Loucy (cell line): ENCODE measurements at regions not wholly inside any gene's neighbourhood (a gene's known extent, or its start where the extent isn't known, plus 50 kb on each side); places are given as distances from the start of the nearest gene placed in this dataset.
A peak's percentile ranks its signal among the peaks of the same experiment; 100 is the strongest.

ENCODE experiments used
- H2AFZ ChIP-seq: fragments of 200-600 bp; sonication (generic); 2 replicates; pipeline ENCODE4 v1.6.0; 2016; ENCODE audit warnings: antibody characterized with exemption, mild to moderate bottlenecking, low read length, moderate library complexity
- H3F3A ChIP-seq: fragments of 200-600 bp; 2 replicates; pipeline ENCODE4 v1.6.0; 2016; ENCODE audit warnings: antibody characterized with exemption, low read depth, mild to moderate bottlenecking
- H3K27me3 ChIP-seq: fragments of 200-600 bp; sonication (generic); 2 replicates; pipeline ENCODE4 v1.6.1; 2014; ENCODE audit warnings: low read length, mild to moderate bottlenecking; ENCODE audit not compliant: insufficient read depth, poor library complexity, severe bottlenecking
- H3K36me3 ChIP-seq: fragments of 200-600 bp; sonication (generic); 2 replicates; pipeline ENCODE4 v1.6.1; 2016; ENCODE audit warnings: low read length; ENCODE audit not compliant: insufficient read depth
- H3K4me1 ChIP-seq: fragments of 200-600 bp; sonication (generic); 2 replicates; pipeline ENCODE4 v1.5.1; 2014; ENCODE audit warnings: low read length, mild to moderate bottlenecking; ENCODE audit not compliant: insufficient read depth, poor library complexity, severe bottlenecking
- H3K4me2 ChIP-seq: fragments of 200-600 bp; sonication (generic); 2 replicates; pipeline ENCODE4 v1.6.0; 2014; ENCODE audit warnings: antibody characterized with exemption, low read length, low read depth, mild to moderate bottlenecking; ENCODE audit not compliant: poor library complexity, severe bottlenecking
- H3K4me3 ChIP-seq: fragments of 200-600 bp; sonication (generic); 2 replicates; pipeline ENCODE4 v1.5.1; 2014; ENCODE audit warnings: low read length, mild to moderate bottlenecking, mixed read lengths; ENCODE audit not compliant: poor library complexity, severe bottlenecking
- H3K79me2 ChIP-seq: fragments of 200-600 bp; sonication (generic); 2 replicates; pipeline ENCODE4 v1.6.1; 2014; ENCODE audit warnings: low read length; ENCODE audit not compliant: insufficient read depth
- H3K9ac ChIP-seq: fragments of 200-600 bp; sonication (generic); 2 replicates; pipeline ENCODE4 v1.6.0; 2014; ENCODE audit warnings: mild to moderate bottlenecking, low read depth, low read length, moderate library complexity; ENCODE audit not compliant: poor library complexity, severe bottlenecking
- H3K9me2 ChIP-seq: fragments of 200-600 bp; sonication (generic); replicated peaks from 2 replicates; pipeline ENCODE4 v1.6.1; 2016; ENCODE audit warnings: low read depth, low read length, mixed read lengths
- H3K9me3 ChIP-seq: fragments of 200-600 bp; sonication (generic); 2 replicates; pipeline ENCODE4 v1.6.1; 2014; ENCODE audit warnings: mild to moderate bottlenecking, antibody characterized with exemption, low read length, low read depth; ENCODE audit not compliant: insufficient read depth
- H4K20me1 ChIP-seq: fragments of 200-600 bp; sonication (generic); 2 replicates; pipeline ENCODE4 v1.6.0; 2014; ENCODE audit warnings: antibody characterized with exemption, low read length, mild to moderate bottlenecking; ENCODE audit not compliant: insufficient read depth, poor library complexity, severe bottlenecking
- EZH2phosphoT487 ChIP-seq: fragments of 200-600 bp; IDR thresholded peaks from 2 replicates; pipeline ENCODE4 v1.6.1; 2018; ENCODE audit warnings: antibody characterized with exemption, mild to moderate bottlenecking, moderate library complexity, borderline replicate concordance
- TF ChIP-seq, protein P1 (sequence below): fragments of 200-600 bp; sonication (generic); conservative IDR thresholded peaks from 2 replicates; pipeline ENCODE4 v1.5.1; 2014; ENCODE audit warnings: mild to moderate bottlenecking, antibody characterized with exemption, low read length

DNA sequence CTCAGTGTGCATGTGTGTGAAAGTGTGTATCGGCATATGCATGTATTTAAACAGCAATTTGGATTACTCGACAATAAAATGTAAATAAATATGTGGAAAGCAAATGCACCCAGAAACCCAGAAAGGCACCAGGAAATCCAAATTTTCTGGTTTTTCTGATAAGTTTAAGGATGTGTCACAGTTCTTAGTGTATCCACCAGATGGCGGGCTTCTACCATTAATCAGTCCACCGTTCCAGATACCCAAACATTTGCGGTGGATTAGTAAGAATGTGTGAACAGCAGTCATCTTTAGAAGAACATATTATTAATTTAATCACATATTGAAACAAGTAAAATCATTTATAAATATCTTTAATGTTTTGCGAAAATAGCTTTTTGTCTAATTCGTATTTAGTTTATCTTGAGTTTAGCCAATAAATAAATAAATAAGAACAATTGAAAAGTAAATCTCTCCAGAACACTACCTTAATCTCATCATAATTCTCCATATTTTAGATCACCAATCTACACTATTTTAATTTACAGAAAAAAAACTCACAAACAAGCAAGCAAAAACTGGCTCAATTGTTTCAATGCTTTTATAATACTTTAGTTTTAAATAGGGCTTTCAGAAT is 298.9 kb downstream of the DSEL start:
- H3K4me1 ChIP-seq: no peaks in the 10 kb centered on the region
- H3K9ac ChIP-seq: no peak overlapping the region
- no peak overlapping the region; the same call in 1 of the 2 replicates for H2AFZ ChIP-seq
- no peaks in the 10 kb centered on the region for H4K20me1 ChIP-seq
- no peaks in the 10 kb centered on the region for H3K27me3 ChIP-seq
- no peaks in the 10 kb centered on the region for H3K9me3 ChIP-seq
- H3K36me3 ChIP-seq: no peaks in the 10 kb centered on the region
- no peak overlapping the region for H3K4me2 ChIP-seq
- no peaks in the 10 kb centered on the region for H3K79me2 ChIP-seq
- TF ChIP-seq EZH2phosphoT487: no peak
- TF ChIP-seq, protein P1, sequence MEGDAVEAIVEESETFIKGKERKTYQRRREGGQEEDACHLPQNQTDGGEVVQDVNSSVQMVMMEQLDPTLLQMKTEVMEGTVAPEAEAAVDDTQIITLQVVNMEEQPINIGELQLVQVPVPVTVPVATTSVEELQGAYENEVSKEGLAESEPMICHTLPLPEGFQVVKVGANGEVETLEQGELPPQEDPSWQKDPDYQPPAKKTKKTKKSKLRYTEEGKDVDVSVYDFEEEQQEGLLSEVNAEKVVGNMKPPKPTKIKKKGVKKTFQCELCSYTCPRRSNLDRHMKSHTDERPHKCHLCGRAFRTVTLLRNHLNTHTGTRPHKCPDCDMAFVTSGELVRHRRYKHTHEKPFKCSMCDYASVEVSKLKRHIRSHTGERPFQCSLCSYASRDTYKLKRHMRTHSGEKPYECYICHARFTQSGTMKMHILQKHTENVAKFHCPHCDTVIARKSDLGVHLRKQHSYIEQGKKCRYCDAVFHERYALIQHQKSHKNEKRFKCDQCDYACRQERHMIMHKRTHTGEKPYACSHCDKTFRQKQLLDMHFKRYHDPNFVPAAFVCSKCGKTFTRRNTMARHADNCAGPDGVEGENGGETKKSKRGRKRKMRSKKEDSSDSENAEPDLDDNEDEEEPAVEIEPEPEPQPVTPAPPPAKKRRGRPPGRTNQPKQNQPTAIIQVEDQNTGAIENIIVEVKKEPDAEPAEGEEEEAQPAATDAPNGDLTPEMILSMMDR: peak; percentile 82
- no peak overlapping the region for H3K4me3 ChIP-seq
- no peaks in the 10 kb centered on the region for H3K9me2 ChIP-seq
- H3F3A ChIP-seq: no peaks in the 10 kb centered on the region

DNA sequence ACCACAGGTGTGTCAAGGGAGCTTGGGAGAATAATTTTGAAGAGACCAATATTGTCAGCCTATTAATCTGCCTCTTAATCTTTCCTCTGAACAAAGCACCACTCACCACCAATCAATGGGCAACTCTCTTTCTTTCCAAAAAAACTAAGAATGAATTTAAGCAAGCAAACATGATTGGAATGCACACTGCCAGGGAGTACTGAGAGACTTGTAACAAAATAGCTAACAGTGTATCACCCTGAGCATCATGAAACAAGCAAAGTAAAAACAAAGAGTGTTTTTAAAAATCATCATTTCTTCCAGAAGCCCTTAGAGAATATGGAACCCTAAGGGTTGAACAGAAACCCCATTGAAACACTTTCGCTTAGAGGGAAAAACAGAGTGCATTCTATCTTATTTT is 299.7 kb downstream of the DSEL start:
- Histone ChIP-seq H2AFZ (no peak overlapping the region; the same call in 1 of the 2 replicates), H3K4me2 (no peak overlapping the region), H3K27me3 (no peaks in the 10 kb centered on the region), H3K9ac (no peak overlapping the region), H3K4me1 (no peaks in the 10 kb centered on the region), H3K36me3 (no peaks in the 10 kb centered on the region), H3F3A (no peaks in the 10 kb centered on the region), H3K9me2 (no peaks in the 10 kb centered on the region), H4K20me1 (no peaks in the 10 kb centered on the region), H3K9me3 (no peaks in the 10 kb centered on the region), H3K79me2 (no peaks in the 10 kb centered on the region), H3K4me3 (no peak overlapping the region)
- TF ChIP-seq EZH2phosphoT487: no peak
- TF ChIP-seq, protein P1: no peak

DNA sequence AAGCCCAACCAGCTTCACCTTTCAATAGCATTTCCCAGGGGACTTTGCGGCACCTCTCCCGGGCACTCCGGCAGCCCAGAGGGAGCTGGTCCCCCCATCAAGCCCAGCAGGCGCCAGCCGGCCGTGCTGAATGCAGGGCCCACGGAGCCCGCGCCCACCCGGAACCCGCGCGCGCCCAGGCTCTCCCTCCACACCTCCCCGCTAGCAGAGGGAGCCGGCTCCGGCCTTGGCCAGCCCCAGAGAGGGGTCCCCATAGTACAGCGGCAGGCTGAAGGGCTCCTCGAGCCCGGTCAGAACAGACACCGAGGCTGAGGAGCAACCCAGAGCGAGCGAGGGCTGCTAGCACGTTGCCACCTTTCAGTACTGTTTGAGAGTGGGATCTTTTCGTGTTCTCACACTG is 300.8 kb downstream of the DSEL start:
- TF ChIP-seq EZH2phosphoT487: no peak
- TF ChIP-seq, protein P1: no peak
- Histone ChIP-seq H3K9ac (no peak overlapping the region), H3K4me2 (no peak overlapping the region)

More for the DNA sequence above, 300.8 kb downstream of the DSEL start:
- Histone ChIP-seq H3K4me3 (no peak overlapping the region), H4K20me1 (no peaks in the 10 kb centered on the region), H3K36me3 (no peaks in the 10 kb centered on the region), H3K9me3 (no peaks in the 10 kb centered on the region), H3K27me3 (no peaks in the 10 kb centered on the region), H2AFZ (no peak overlapping the region), H3K4me1 (no peaks in the 10 kb centered on the region), H3F3A (no peaks in the 10 kb centered on the region), H3K79me2 (no peaks in the 10 kb centered on the region), H3K9me2 (no peaks in the 10 kb centered on the region)
